Muscle of leg (tissue), 3 donors: ENCODE measurements at regions not wholly inside any gene's neighbourhood (a gene's known extent, or its start where the extent isn't known, plus 50 kb on each side); places are given as distances from the start of the nearest gene placed in this dataset.

Experiments
- DNase-seq: peaks from one replicate; pipeline ENCODE4 v3.0.0; 2013
- H3K27ac ChIP-seq: one replicate; pipeline ENCODE4 v1.5.1; 2013; ENCODE audit warnings: mild to moderate bottlenecking, low read length, control low read depth
- H3K27me3 ChIP-seq: one replicate; pipeline ENCODE4 v1.6.1; 2013; ENCODE audit warnings: low read length; ENCODE audit not compliant: control insufficient read depth, insufficient read depth
- H3K36me3 ChIP-seq: one replicate; pipeline ENCODE4 v1.6.1; 2013; ENCODE audit warnings: low read length; ENCODE audit not compliant: control insufficient read depth, insufficient read depth
- H3K4me1 ChIP-seq: one replicate; pipeline ENCODE4 v1.6.1; 2013; ENCODE audit warnings: low read length; ENCODE audit not compliant: control insufficient read depth, insufficient read depth
- H3K4me3 ChIP-seq: one replicate; pipeline ENCODE4 v1.5.1; 2013; ENCODE audit warnings: low read length, control low read depth
- H3K9me3 ChIP-seq: replicated peaks from 2 replicates; pipeline ENCODE4 v1.6.1; 2013; ENCODE audit warnings: low read depth, low read length; ENCODE audit not compliant: control insufficient read depth
- WGBS: methylation state at CpG from one replicate; pipeline ENCODE4 v1.1.5; 2013; ENCODE audit warnings: missing lambda C conversion rate; ENCODE audit not compliant: insufficient coverage; 5-methylcytosine and 5-hydroxymethylcytosine counted together

GRCh38 chr11:69964247-69964643 is 113.9 kb upstream of the ANO1 start:
- Histone ChIP-seq H3K4me1 (no peaks in the 10 kb centered on the region), H3K27ac (no peak overlapping the region), H3K4me3 (no peak overlapping the region), H3K9me3 (peaks cover 3% of the 10 kb centered on the region), H3K36me3 (no peaks in the 10 kb centered on the region), H3K27me3 (peaks cover 7% of the 10 kb centered on the region)
- WGBS, result 46% methylated on average over 2 of the region's 6 CpGs
- DNase-seq, result no peak

GRCh38 chr11:69965821-69966582 is 112.1 kb upstream of the ANO1 start:
- no peak overlapping the region for H3K27ac ChIP-seq
- peaks cover 18% of the 10 kb centered on the region for H3K27me3 ChIP-seq
- H3K4me1 ChIP-seq, result no peaks in the 10 kb centered on the region
- no peak for DNase-seq
- H3K36me3 ChIP-seq, result no peaks in the 10 kb centered on the region
- H3K9me3 ChIP-seq, result peaks cover 5% of the 10 kb centered on the region
- no peak overlapping the region for H3K4me3 ChIP-seq
- WGBS, result 81% methylated on average over 14 of the region's 20 CpGs

- no CpG with 5 or more reads among the region's 4 CpGs for WGBS
- no peak for DNase-seq
- Histone ChIP-seq H3K4me1 (no peaks in the 10 kb centered on the region), H3K9me3 (peaks cover 5% of the 10 kb centered on the region), H3K27me3 (peaks cover 18% of the 10 kb centered on the region), H3K36me3 (no peaks in the 10 kb centered on the region), H3K4me3 (no peak overlapping the region), H3K27ac (no peak overlapping the region)
These were observed 111.6 kb upstream of the ANO1 start for GRCh38 chr11:69966583-69966835.

GRCh38 chr11:69966910-69967483 is 111.1 kb upstream of the ANO1 start:
- WGBS, result 80% methylated on average over 24 of the region's 25 CpGs
- Histone ChIP-seq H3K36me3 (no peaks in the 10 kb centered on the region), H3K27ac (no peak overlapping the region), H3K9me3 (peaks cover 2% of the 10 kb centered on the region), H3K4me1 (no peaks in the 10 kb centered on the region), H3K27me3 (peaks cover 18% of the 10 kb centered on the region), H3K4me3 (no peak overlapping the region)
- no peak for DNase-seq

GRCh38 chr11:69967484-69967883 is 110.6 kb upstream of the ANO1 start:
- 92% methylated on average over 6 of the region's 6 CpGs for WGBS
- H3K36me3 ChIP-seq, result no peaks in the 10 kb centered on the region
- H3K4me3 ChIP-seq, result no peak overlapping the region
- H3K4me1 ChIP-seq, result no peaks in the 10 kb centered on the region
- H3K27ac ChIP-seq, result no peak overlapping the region
- peaks cover 2% of the 10 kb centered on the region for H3K9me3 ChIP-seq
- peaks cover 16% of the 10 kb centered on the region for H3K27me3 ChIP-seq
- no peak for DNase-seq

GRCh38 chr11:69968396-69969347 is 109.4 kb upstream of the ANO1 start:
- Histone ChIP-seq H3K4me3 (no peak overlapping the region), H3K27ac (no peak overlapping the region), H3K4me1 (no peaks in the 10 kb centered on the region), H3K27me3 (peaks cover 18% of the 10 kb centered on the region), H3K36me3 (no peaks in the 10 kb centered on the region), H3K9me3 (peaks cover 2% of the 10 kb centered on the region)
- DNase-seq, result no peak
- 74% methylated on average over 22 of the region's 24 CpGs for WGBS

GRCh38 chr11:69969890-69970784 is 108.0 kb upstream of the ANO1 start:
- Histone ChIP-seq H3K27me3 (peaks cover 18% of the 10 kb centered on the region), H3K27ac (no peak overlapping the region), H3K4me3 (no peak overlapping the region), H3K4me1 (no peaks in the 10 kb centered on the region), H3K9me3 (peaks cover 2% of the 10 kb centered on the region), H3K36me3 (no peaks in the 10 kb centered on the region)
- WGBS, result 29% methylated on average over 16 of the region's 21 CpGs
- no peak for DNase-seq

GRCh38 chr11:69970785-69971535 is 107.2 kb upstream of the ANO1 start:
- H3K4me3 ChIP-seq, result no peak overlapping the region
- DNase-seq, result no peak
- WGBS, result 86% methylated on average over 5 of the region's 6 CpGs
- peaks cover 21% of the 10 kb centered on the region for H3K27me3 ChIP-seq
- no peaks in the 10 kb centered on the region for H3K36me3 ChIP-seq
- no peaks in the 10 kb centered on the region for H3K4me1 ChIP-seq
- H3K9me3 ChIP-seq, result peaks cover 2% of the 10 kb centered on the region
- no peak overlapping the region for H3K27ac ChIP-seq

GRCh38 chr11:69971741-69972140 is 106.4 kb upstream of the ANO1 start:
- no peak for DNase-seq
- peaks cover 2% of the 10 kb centered on the region for H3K9me3 ChIP-seq
- H3K4me3 ChIP-seq, result no peak overlapping the region
- H3K27me3 ChIP-seq, result peaks cover 21% of the 10 kb centered on the region
- H3K27ac ChIP-seq, result no peak overlapping the region
- H3K4me1 ChIP-seq, result no peaks in the 10 kb centered on the region
- H3K36me3 ChIP-seq, result no peaks in the 10 kb centered on the region
- 83% methylated on average over 6 of the region's 11 CpGs for WGBS
